ENCODE measurements at regions not wholly inside any gene's neighbourhood (a gene's known extent, or its start where the extent isn't known, plus 50 kb on each side); places are given as distances from the start of the nearest gene placed in this dataset.

DNA sequence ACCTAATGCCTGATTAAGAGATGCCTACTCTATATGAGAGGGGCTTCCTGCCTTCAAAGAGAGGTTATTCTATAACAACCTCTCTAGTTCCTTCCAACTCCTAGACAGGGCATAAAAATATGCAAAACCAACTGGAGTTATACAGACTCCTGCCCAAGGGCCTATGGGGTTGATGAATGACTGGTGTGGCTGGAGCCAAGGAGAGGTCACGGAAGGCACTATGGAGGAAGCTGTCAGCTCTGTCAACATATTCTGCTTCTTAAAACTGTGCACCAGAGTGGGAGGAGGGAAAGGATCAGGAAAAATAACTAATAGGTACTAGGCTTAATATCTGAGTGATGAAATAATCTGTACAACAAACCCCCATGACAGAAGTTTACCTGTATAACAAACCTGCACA, 120.9 kb upstream of the CDC42EP3 start:
- TF ChIP-seq POLR2AphosphoS5 (IDR thresholded peaks at IDR 0.05; ENCODE audit: low read depth, low read length) (no peak), POLR2A (IDR thresholded peaks at IDR 0.05; ENCODE audit: low read depth, low read length) (no peak)

Measured in GM12891 (cell line).